ENCODE measurements at regions not wholly inside any gene's neighbourhood (a gene's known extent, or its start where the extent isn't known, plus 50 kb on each side); places are given as distances from the start of the nearest gene placed in this dataset.

DNA sequence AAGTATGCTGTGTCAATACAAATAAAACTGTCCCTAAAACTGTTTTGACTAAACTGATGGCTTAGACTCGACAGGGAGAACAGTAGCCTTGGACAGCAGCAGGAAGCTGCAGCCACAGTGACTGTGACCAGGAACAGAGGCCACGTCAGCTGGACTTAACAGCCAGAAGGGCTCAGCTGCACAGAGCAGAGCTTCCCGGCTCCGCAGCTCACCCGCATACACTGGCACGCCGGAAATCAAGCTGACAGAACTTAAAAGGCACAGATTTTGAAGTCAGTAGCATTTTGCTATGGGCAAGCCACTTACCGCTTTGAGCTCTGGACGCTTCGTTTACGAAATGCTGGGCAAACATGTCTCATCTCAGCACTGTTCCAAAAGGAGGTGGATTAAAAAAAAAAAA, 769.7 kb upstream of the AUTS2 start:
- TF ChIP-seq, protein P1, sequence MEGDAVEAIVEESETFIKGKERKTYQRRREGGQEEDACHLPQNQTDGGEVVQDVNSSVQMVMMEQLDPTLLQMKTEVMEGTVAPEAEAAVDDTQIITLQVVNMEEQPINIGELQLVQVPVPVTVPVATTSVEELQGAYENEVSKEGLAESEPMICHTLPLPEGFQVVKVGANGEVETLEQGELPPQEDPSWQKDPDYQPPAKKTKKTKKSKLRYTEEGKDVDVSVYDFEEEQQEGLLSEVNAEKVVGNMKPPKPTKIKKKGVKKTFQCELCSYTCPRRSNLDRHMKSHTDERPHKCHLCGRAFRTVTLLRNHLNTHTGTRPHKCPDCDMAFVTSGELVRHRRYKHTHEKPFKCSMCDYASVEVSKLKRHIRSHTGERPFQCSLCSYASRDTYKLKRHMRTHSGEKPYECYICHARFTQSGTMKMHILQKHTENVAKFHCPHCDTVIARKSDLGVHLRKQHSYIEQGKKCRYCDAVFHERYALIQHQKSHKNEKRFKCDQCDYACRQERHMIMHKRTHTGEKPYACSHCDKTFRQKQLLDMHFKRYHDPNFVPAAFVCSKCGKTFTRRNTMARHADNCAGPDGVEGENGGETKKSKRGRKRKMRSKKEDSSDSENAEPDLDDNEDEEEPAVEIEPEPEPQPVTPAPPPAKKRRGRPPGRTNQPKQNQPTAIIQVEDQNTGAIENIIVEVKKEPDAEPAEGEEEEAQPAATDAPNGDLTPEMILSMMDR (IDR thresholded peaks at IDR 0.05; ENCODE audit: insufficient read depth, low read depth, low read length) = no peak
- no peak for TF ChIP-seq EZH2 (IDR thresholded peaks at IDR 0.05; ENCODE audit: insufficient read depth, low read length)

Data from astrocyte (in vitro differentiated cells and primary cell).